Fibroblast of pulmonary artery (primary cell): ENCODE measurements at regions not wholly inside any gene's neighbourhood (a gene's known extent, or its start where the extent isn't known, plus 50 kb on each side); places are given as distances from the start of the nearest gene placed in this dataset.

Experiments
- DNase-seq: peaks from one replicate; pipeline ENCODE4 v3.0.0-alpha.2; 2010; ENCODE audit warnings: low read depth
- H3K4me3 ChIP-seq: replicated peaks from 2 replicates; pipeline ENCODE4 v1.5.1; 2011; ENCODE audit warnings: low read depth, mild to moderate bottlenecking, control low read depth, low read length, moderate library complexity
- CTCF ChIP-seq: IDR thresholded peaks from 2 replicates; pipeline ENCODE4 v1.5.1; 2011; ENCODE audit warnings: mild to moderate bottlenecking, control low read depth, low read length, inconsistent platforms; ENCODE audit errors: missing control alignments

- H3K4me3 ChIP-seq: no peak overlapping the region
- no peak for TF ChIP-seq CTCF
- DNase-seq: peak; percentile 32
Measured at GRCh38 chr4:167939863-167940616, 152.3 kb upstream of the ANXA10 start.

GRCh38 chr4:167943872-167944505 is 148.3 kb upstream of the ANXA10 start:
- TF ChIP-seq CTCF: no peak
- DNase-seq: peak; percentile 15
- no peak overlapping the region for H3K4me3 ChIP-seq

- no peak for TF ChIP-seq CTCF
- H3K4me3 ChIP-seq: no peak overlapping the region
- DNase-seq: no peak
Measured at GRCh38 chr4:167944721-167945120, 147.6 kb upstream of the ANXA10 start.

- no peak for TF ChIP-seq CTCF
- DNase-seq: peak; percentile 20
- H3K4me3 ChIP-seq: no peak overlapping the region
Measured at GRCh38 chr4:167955006-167955405, 137.3 kb upstream of the ANXA10 start.

GRCh38 chr4:167956676-167957075 is 135.7 kb upstream of the ANXA10 start:
- peak; percentile 70 for DNase-seq
- no peak for TF ChIP-seq CTCF
- no peak overlapping the region for H3K4me3 ChIP-seq

- TF ChIP-seq CTCF: no peak
- DNase-seq: no peak
- no peak overlapping the region for H3K4me3 ChIP-seq
Measured at GRCh38 chr4:167964766-167965373, 127.5 kb upstream of the ANXA10 start.
